GM23338 (cell line): ENCODE measurements at regions not wholly inside any gene's neighbourhood (a gene's known extent, or its start where the extent isn't known, plus 50 kb on each side); places are given as distances from the start of the nearest gene placed in this dataset.
"Not testable (repeated sequence)": the region's sequence is repeated elsewhere in the genome, so short reads cannot be mapped to it uniquely, and the experiment has no call there.

Source experiments
- ATAC-seq: fragments of 200-7000 bp; cut with Tn5 transposase; 3 replicates; pipeline ENCODE4 v1.9.1; 2020
- DNase-seq: peaks from one replicate; pipeline ENCODE4 v3.0.0-alpha.2; 2015; ENCODE audit warnings: low spot score
- H2AFZ ChIP-seq: fragments of 200-600 bp; sonication (generic); 2 replicates; pipeline ENCODE4 v1.8.0; 2016; ENCODE audit warnings: antibody characterized with exemption, mild to moderate bottlenecking, moderate library complexity
- H3F3A ChIP-seq: fragments of 200-600 bp; sonication (generic); replicated peaks from 2 replicates; pipeline ENCODE4 v1.8.0; 2017; ENCODE audit warnings: antibody characterized with exemption, mixed run types, low read depth
- H3K27ac ChIP-seq: fragments of 200-600 bp; sonication (generic); 2 replicates; pipeline ENCODE4 v1.6.1; 2016; ENCODE audit warnings: low read depth
- H3K27me3 ChIP-seq: fragments of 200-600 bp; sonication (generic); 2 replicates; pipeline ENCODE4 v1.8.0; 2016; ENCODE audit warnings: mild to moderate bottlenecking, mixed run types, moderate library complexity; ENCODE audit not compliant: insufficient read depth
- H3K36me3 ChIP-seq: fragments of 200-600 bp; sonication (generic); 2 replicates; pipeline ENCODE4 v1.8.0; 2016; ENCODE audit warnings: mild to moderate bottlenecking; ENCODE audit not compliant: insufficient read depth
- H3K4me1 ChIP-seq: fragments of 200-600 bp; sonication (generic); 2 replicates; pipeline ENCODE4 v1.8.0; 2016; ENCODE audit warnings: mild to moderate bottlenecking, moderate library complexity; ENCODE audit not compliant: insufficient read depth
- H3K4me2 ChIP-seq: fragments of 200-600 bp; sonication (generic); 2 replicates; pipeline ENCODE4 v1.7.1; 2017; ENCODE audit warnings: mixed run types
- H3K4me3 ChIP-seq: fragments of 200-600 bp; sonication (generic); 2 replicates; pipeline ENCODE4 v1.6.1; 2016; ENCODE audit warnings: mixed run types
- H3K79me2 ChIP-seq: fragments of 200-600 bp; sonication (generic); replicated peaks from 2 replicates; pipeline ENCODE4 v1.8.0; 2017; ENCODE audit warnings: mild to moderate bottlenecking; ENCODE audit not compliant: insufficient read depth
- H3K9me2 ChIP-seq: fragments of 200-600 bp; sonication (generic); 2 replicates; pipeline ENCODE4 v1.8.0; 2017; ENCODE audit not compliant: insufficient read depth
- H4K20me1 ChIP-seq: fragments of 200-600 bp; sonication (generic); replicated peaks from 2 replicates; pipeline ENCODE4 v1.8.0; 2017; ENCODE audit warnings: mild to moderate bottlenecking; ENCODE audit not compliant: insufficient read depth
- H3K27ac Mint-ChIP-seq: 2 replicates; pipeline ENCODE4 v1.8.0; 2020; ENCODE audit warnings: inconsistent platforms, mild to moderate bottlenecking, moderate library complexity, mixed read lengths
- H3K27me3 Mint-ChIP-seq: 3 replicates; pipeline ENCODE4 v1.8.0; 2022; ENCODE audit warnings: low read depth, mild to moderate bottlenecking, moderate library complexity, mixed read lengths, inconsistent platforms; ENCODE audit not compliant: insufficient read depth, poor library complexity
- H3K36me3 Mint-ChIP-seq: 3 replicates; pipeline ENCODE4 v1.8.0; 2021; ENCODE audit warnings: low read depth, mild to moderate bottlenecking, inconsistent platforms, moderate library complexity, mixed read lengths
- H3K4me1 Mint-ChIP-seq: 3 replicates; pipeline ENCODE4 v1.8.0; 2020; ENCODE audit warnings: mild to moderate bottlenecking, inconsistent platforms, mixed read lengths
- H3K4me3 Mint-ChIP-seq: 3 replicates; pipeline ENCODE4 v1.8.0; 2021; ENCODE audit warnings: moderate library complexity, mild to moderate bottlenecking, inconsistent platforms, mixed read lengths
- H3K9me3 Mint-ChIP-seq: 3 replicates; pipeline ENCODE4 v1.8.0; 2020; ENCODE audit warnings: moderate library complexity, mild to moderate bottlenecking, inconsistent platforms, mixed read lengths
- CREB1 ChIP-seq: fragments of 250-450 bp; sonication (Bioruptor Pico); IDR thresholded peaks from 2 replicates; pipeline ENCODE4 v1.5.0; 2020; ENCODE audit warnings: low read depth, mild to moderate bottlenecking, moderate library complexity
- EZH2phosphoT487 ChIP-seq: fragments of 200-600 bp; sonication (generic); IDR thresholded peaks from one replicate; pipeline ENCODE4 v1.8.1; 2018; ENCODE audit warnings: antibody characterized with exemption; ENCODE audit not compliant: unreplicated experiment
- JUNB ChIP-seq: IDR thresholded peaks from one replicate; pipeline ENCODE4 v1.6.1; 2016; ENCODE audit warnings: antibody characterized with exemption; ENCODE audit not compliant: unreplicated experiment
- POLR2AphosphoS5 ChIP-seq: IDR thresholded peaks from 2 replicates; pipeline ENCODE4 v1.6.1; 2016; ENCODE audit warnings: antibody characterized with exemption, low read depth
- STAT1 ChIP-seq: IDR thresholded peaks from one replicate; pipeline ENCODE4 v1.6.1; 2016; ENCODE audit warnings: antibody characterized with exemption; ENCODE audit not compliant: unreplicated experiment
- TF ChIP-seq, protein P1 (sequence below): IDR thresholded peaks from 2 replicates; pipeline ENCODE4 v1.6.1; 2016; ENCODE audit warnings: antibody characterized with exemption
- TF ChIP-seq, protein P2 (sequence below): IDR thresholded peaks from one replicate; pipeline ENCODE4 v1.6.1; 2018; ENCODE audit warnings: antibody characterized with exemption; ENCODE audit not compliant: unreplicated experiment

DNA sequence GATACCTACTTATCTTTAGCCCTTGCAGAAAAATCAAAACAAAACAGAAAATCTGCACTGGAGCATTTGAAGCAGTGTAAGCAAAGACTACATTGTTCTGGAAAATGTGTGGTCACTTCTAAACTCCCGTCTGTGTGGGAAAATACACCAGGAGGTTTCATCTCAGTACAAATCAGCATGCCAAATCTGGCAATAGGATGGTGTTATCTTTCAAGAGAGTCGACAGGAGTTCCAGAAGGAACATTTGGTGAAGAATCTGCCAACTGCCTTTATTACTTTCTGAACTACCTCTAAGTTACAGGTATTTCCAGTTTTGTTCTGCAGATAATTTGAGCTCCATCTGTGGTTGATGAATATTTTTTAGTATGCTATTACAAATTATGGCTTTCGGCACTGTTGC is 1348.0 kb downstream of the RAPGEF2 start (continued):
- TF ChIP-seq POLR2AphosphoS5 (no peak), JUNB (no peak), STAT1 (no peak), EZH2phosphoT487 (no peak)
- TF ChIP-seq, protein P1, sequence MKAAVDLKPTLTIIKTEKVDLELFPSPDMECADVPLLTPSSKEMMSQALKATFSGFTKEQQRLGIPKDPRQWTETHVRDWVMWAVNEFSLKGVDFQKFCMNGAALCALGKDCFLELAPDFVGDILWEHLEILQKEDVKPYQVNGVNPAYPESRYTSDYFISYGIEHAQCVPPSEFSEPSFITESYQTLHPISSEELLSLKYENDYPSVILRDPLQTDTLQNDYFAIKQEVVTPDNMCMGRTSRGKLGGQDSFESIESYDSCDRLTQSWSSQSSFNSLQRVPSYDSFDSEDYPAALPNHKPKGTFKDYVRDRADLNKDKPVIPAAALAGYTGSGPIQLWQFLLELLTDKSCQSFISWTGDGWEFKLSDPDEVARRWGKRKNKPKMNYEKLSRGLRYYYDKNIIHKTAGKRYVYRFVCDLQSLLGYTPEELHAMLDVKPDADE, result no peak
- TF ChIP-seq, protein P2, sequence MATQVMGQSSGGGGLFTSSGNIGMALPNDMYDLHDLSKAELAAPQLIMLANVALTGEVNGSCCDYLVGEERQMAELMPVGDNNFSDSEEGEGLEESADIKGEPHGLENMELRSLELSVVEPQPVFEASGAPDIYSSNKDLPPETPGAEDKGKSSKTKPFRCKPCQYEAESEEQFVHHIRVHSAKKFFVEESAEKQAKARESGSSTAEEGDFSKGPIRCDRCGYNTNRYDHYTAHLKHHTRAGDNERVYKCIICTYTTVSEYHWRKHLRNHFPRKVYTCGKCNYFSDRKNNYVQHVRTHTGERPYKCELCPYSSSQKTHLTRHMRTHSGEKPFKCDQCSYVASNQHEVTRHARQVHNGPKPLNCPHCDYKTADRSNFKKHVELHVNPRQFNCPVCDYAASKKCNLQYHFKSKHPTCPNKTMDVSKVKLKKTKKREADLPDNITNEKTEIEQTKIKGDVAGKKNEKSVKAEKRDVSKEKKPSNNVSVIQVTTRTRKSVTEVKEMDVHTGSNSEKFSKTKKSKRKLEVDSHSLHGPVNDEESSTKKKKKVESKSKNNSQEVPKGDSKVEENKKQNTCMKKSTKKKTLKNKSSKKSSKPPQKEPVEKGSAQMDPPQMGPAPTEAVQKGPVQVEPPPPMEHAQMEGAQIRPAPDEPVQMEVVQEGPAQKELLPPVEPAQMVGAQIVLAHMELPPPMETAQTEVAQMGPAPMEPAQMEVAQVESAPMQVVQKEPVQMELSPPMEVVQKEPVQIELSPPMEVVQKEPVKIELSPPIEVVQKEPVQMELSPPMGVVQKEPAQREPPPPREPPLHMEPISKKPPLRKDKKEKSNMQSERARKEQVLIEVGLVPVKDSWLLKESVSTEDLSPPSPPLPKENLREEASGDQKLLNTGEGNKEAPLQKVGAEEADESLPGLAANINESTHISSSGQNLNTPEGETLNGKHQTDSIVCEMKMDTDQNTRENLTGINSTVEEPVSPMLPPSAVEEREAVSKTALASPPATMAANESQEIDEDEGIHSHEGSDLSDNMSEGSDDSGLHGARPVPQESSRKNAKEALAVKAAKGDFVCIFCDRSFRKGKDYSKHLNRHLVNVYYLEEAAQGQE, result no peak

DNA sequence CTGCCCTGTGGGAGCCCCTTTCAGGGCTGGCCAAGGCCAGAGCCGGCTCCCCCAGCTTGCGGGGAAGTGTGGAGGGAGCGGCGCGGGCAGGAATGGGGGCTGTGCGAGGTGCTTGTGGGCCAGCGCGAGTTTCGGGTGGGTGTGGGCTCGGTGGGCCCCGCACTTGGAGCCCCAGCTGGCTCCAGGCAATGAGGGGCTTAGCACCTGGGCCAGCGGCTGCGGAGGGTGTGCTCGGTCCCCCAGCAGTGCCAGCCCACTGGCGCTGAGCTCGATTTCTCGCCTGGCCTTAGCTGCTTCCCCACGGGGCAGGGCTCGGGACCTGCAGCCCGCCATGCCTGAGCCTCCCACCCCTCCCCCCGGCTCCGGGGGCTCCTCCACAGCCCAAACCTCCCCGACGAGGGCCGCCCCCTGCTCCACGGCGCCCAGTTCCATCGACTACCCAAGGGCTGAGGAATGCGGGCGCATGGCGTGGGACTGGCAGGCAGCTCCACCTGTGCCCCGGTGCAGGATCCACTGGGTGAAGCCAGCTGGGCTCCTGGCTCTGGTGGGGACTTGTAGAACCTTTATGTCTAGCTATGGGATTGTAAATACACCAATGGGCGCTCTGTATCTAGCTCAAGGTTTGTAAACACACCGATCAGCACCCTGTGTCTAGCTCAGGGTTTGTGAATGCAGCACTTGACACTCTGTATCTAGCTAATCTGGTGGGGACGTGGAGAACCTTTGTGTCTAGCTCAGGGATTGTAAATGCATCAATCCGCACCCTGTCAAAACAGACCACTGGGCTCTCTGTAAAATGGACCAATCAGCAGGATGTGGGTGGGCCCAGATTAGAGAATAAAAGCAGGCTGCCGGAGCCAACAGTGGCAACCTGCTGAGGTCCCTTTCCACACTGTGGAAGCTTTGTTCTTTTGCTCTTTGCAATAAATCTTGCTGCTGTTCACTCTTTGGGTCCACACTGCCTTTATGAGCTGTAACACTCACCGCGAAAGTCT is 1379.1 kb downstream of the RAPGEF2 start:
- not testable (repeated sequence) for H3K4me3 Mint-ChIP-seq, H3K27ac Mint-ChIP-seq, H3F3A ChIP-seq, H3K4me1 Mint-ChIP-seq, H3K4me1 ChIP-seq, H3K27ac ChIP-seq, H4K20me1 ChIP-seq, ATAC-seq, H3K27me3 ChIP-seq, H3K9me2 ChIP-seq, H3K4me2 ChIP-seq, DNase-seq, H3K79me2 ChIP-seq, H3K36me3 ChIP-seq, H3K4me3 ChIP-seq, H3K27me3 Mint-ChIP-seq
- Mint-ChIP-seq H3K36me3 (peaks cover 19% of the 10 kb centered on the region), H3K9me3 (peaks cover 27% of the 10 kb centered on the region)
- H2AFZ ChIP-seq, result peak overlapping the region; percentile 7; the same call in 1 of the 2 replicates

DNA sequence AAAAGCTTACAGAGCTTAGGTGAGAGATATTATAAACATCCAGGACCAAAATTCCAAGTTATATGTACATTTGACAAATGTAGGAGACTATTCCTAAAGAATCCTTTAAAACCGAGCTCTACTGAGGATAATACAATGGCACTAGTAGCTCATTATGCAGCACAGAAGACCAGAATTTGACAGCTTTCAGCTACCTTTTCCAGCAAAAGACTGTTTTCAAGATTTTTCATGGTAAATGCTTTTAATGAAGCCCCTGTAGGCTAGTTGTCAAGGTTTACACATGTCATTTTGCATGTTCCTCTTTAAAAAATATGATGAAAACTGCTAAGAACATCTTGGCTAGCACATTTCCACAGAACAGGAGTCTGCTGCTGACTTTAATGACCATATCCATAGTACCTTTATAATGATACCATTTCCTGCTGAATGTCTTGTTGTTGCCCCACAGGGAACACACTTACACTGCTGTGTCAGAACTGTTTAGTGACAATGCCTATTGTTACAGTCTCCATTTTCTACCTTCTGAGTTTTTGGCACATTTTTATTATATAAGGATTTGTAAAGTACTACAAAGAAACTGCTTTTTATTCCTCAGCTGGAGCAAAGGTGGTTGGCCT is 1382.3 kb downstream of the RAPGEF2 start:
- no peak for ATAC-seq
- DNase-seq, result no peak
- Mint-ChIP-seq H3K4me3 (no peak overlapping the region), H3K36me3 (peaks cover 14% of the 10 kb centered on the region), H3K27ac (no peak overlapping the region), H3K9me3 (peaks cover 23% of the 10 kb centered on the region), H3K4me1 (peaks cover 3% of the 10 kb centered on the region; the same call in 2 of the 3 replicates), H3K27me3 (no peaks in the 10 kb centered on the region)
- 0 out of 2 replicates have a peak, but pooled peaks cover 2% of the 10 kb centered on the region for H3K36me3 ChIP-seq
- no peak overlapping the region for H3K4me3 ChIP-seq
- H3K79me2 ChIP-seq, result no peaks in the 10 kb centered on the region
- peaks cover 15% of the 10 kb centered on the region for H3K9me2 ChIP-seq
- no peak overlapping the region for H3K4me2 ChIP-seq
- no peaks in the 10 kb centered on the region for H3K4me1 ChIP-seq
- H2AFZ ChIP-seq, result no peak overlapping the region
- H3F3A ChIP-seq, result no peaks in the 10 kb centered on the region
- H4K20me1 ChIP-seq, result no peaks in the 10 kb centered on the region
- H3K27me3 ChIP-seq, result no peaks in the 10 kb centered on the region
- H3K27ac ChIP-seq, result no peak overlapping the region
- TF ChIP-seq JUNB, result no peak
- TF ChIP-seq CREB1 (CRISPR knock-in tag), result no peak
